HEK293T (cell line): ENCODE measurements at regions not wholly inside any gene's neighbourhood (a gene's known extent, or its start where the extent isn't known, plus 50 kb on each side); places are given as distances from the start of the nearest gene placed in this dataset.

Experiments
- CTCF ChIA-PET: fragments of 350-600 bp; formaldehyde crosslinking; extraction: SDS; loops from one replicate; lab custom pipeline; 2021; ENCODE audit warnings: antibody characterized with exemption, inconsistent platforms; lab: Yijun Ruan, JAX
- POLR2A ChIA-PET: fragments of 350-600 bp; formaldehyde crosslinking; extraction: SDS; loops from one replicate; lab custom pipeline; 2020; ENCODE audit warnings: antibody characterized with exemption, inconsistent platforms; lab: Yijun Ruan, JAX
- DNase-seq: peaks from one replicate; pipeline ENCODE4 v3.0.0; 2012; ENCODE audit warnings: mixed read lengths; ENCODE audit errors: extremely low spot score
- ARNT ChIP-seq: fragments of 450-650 bp; IDR thresholded peaks from 2 replicates; pipeline ENCODE4 v1.6.1; 2017; ENCODE audit warnings: mild to moderate bottlenecking
- BHLHE40 ChIP-seq: fragments of 450-650 bp; IDR thresholded peaks from 2 replicates; pipeline ENCODE4 v1.6.1; 2016; ENCODE audit warnings: mild to moderate bottlenecking, moderate library complexity, borderline replicate concordance
- CTBP1 ChIP-seq: fragments of 450-650 bp; IDR thresholded peaks from 2 replicates; pipeline ENCODE4 v1.6.1; 2016; ENCODE audit warnings: borderline replicate concordance
- ELF4 ChIP-seq: fragments of 450-650 bp; IDR thresholded peaks from 2 replicates; pipeline ENCODE4 v1.6.1; 2017; ENCODE audit warnings: antibody characterized with exemption
- FOXA1 ChIP-seq: fragments of 450-650 bp; IDR thresholded peaks from 2 replicates; pipeline ENCODE4 v1.6.1; 2016; ENCODE audit warnings: mild to moderate bottlenecking
- FOXK2 ChIP-seq: fragments of 450-650 bp; IDR thresholded peaks from 2 replicates; pipeline ENCODE4 v1.6.1; 2016; ENCODE audit warnings: mild to moderate bottlenecking
- FOXM1 ChIP-seq: fragments of 450-650 bp; IDR thresholded peaks from 2 replicates; pipeline ENCODE4 v1.6.1; 2017; ENCODE audit warnings: mild to moderate bottlenecking, borderline replicate concordance
- HDGF ChIP-seq: fragments of 450-650 bp; IDR thresholded peaks from 2 replicates; pipeline ENCODE4 v1.6.1; 2017; ENCODE audit warnings: antibody characterized with exemption, borderline replicate concordance
- L3MBTL2 ChIP-seq: fragments of 450-650 bp; conservative IDR thresholded peaks from 2 replicates; pipeline ENCODE4 v1.6.1; 2016; ENCODE audit warnings: mild to moderate bottlenecking
- LEF1 ChIP-seq: fragments of 450-650 bp; IDR thresholded peaks from 2 replicates; pipeline ENCODE4 v1.6.1; 2017; ENCODE audit warnings: mild to moderate bottlenecking, borderline replicate concordance
- NFRKB ChIP-seq: fragments of 450-650 bp; IDR thresholded peaks from 2 replicates; pipeline ENCODE4 v1.6.1; 2016; ENCODE audit warnings: mild to moderate bottlenecking, moderate library complexity
- PKNOX1 ChIP-seq: fragments of 450-650 bp; IDR thresholded peaks from 2 replicates; pipeline ENCODE4 v1.6.1; 2016
- SP1 ChIP-seq: fragments of 450-650 bp; IDR thresholded peaks from 2 replicates; pipeline ENCODE4 v1.6.1; 2017
- SUZ12 ChIP-seq: fragments of 450-650 bp; IDR thresholded peaks from 2 replicates; pipeline ENCODE4 v1.6.1; 2016; ENCODE audit warnings: mild to moderate bottlenecking
- TARDBP ChIP-seq: fragments of 450-650 bp; IDR thresholded peaks from 2 replicates; pipeline ENCODE4 v1.6.1; 2016
- ZNF384 ChIP-seq: fragments of 450-650 bp; IDR thresholded peaks from 2 replicates; pipeline ENCODE4 v1.6.1; 2016

DNA sequence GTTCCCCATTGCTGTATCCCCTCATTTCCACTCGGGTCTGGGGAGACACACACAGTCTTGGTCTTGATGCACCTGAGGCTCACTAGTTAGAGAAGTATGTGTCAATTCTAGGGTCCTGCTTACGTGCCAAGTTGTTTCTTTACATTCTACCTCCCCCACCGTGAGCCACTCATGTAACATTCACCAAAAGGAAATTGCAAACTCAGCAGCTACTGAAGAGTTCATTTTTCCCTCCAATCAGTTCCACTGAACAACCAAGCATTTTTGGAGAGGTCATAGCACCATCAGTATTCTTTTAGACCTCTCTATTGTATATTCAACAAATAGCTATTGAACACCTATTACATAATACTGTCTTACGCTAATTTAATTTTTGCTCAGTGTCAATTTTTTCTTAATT lies 281.1 kb downstream of the SH3GL2 start:
- CTCF ChIA-PET = interaction anchor here (0.6 kb wide), 1 partner anchor 22 kb away, joined by 7 read pairs; no protein-coding TSS in a partner anchor

GRCh38 chr9:17862101-17862500 lies 283.2 kb downstream of the SH3GL2 start:
- ChIA-PET CTCF (no interaction called here), POLR2A (no interaction called here)
- TF ChIP-seq PKNOX1 = no peak
- no peak for TF ChIP-seq BHLHE40
- no peak for TF ChIP-seq FOXA1
- TF ChIP-seq LEF1 = no peak
- no peak for TF ChIP-seq SUZ12
- TF ChIP-seq TARDBP = no peak
- TF ChIP-seq HDGF = no peak
- no peak for TF ChIP-seq NFRKB
- TF ChIP-seq SP1 = no peak
- TF ChIP-seq L3MBTL2 = no peak
- TF ChIP-seq FOXM1 = no peak
- no peak for TF ChIP-seq FOXK2
- TF ChIP-seq ARNT = no peak
- TF ChIP-seq CTBP1 = no peak
- TF ChIP-seq ZNF384 = no peak
- no peak for DNase-seq

More for the DNA sequence above, 281.1 kb downstream of the SH3GL2 start:
- POLR2A ChIA-PET = no interaction called here
- TF ChIP-seq HDGF = no peak
- TF ChIP-seq PKNOX1 = no peak
- TF ChIP-seq FOXM1 = no peak
- TF ChIP-seq SP1 = no peak
- no peak for TF ChIP-seq CTBP1
- no peak for TF ChIP-seq TARDBP
- TF ChIP-seq ARNT = no peak
- no peak for TF ChIP-seq L3MBTL2
- no peak for TF ChIP-seq SUZ12
- TF ChIP-seq FOXK2 = no peak
- no peak for TF ChIP-seq LEF1
- TF ChIP-seq NFRKB = no peak
- TF ChIP-seq ZNF384 = no peak
- no peak for TF ChIP-seq ELF4
- DNase-seq = no peak

GRCh38 chr9:17862629-17863028 lies 283.8 kb downstream of the SH3GL2 start:
- POLR2A ChIA-PET = no interaction called here
- TF ChIP-seq FOXM1 (no peak), FOXK2 (no peak), LEF1 (no peak), FOXA1 (no peak), SP1 (no peak), PKNOX1 (no peak), L3MBTL2 (no peak), ELF4 (no peak), BHLHE40 (no peak), ARNT (no peak), SUZ12 (no peak), ZNF384 (no peak), CTBP1 (no peak), HDGF (no peak), NFRKB (no peak), TARDBP (no peak)
- CTCF ChIA-PET = no interaction called here
- no peak for DNase-seq

GRCh38 chr9:17863213-17863883 lies 284.5 kb downstream of the SH3GL2 start:
- TF ChIP-seq FOXM1 (no peak), SUZ12 (no peak), BHLHE40 (no peak), CTBP1 (no peak), LEF1 (no peak), ELF4 (no peak), ARNT (no peak), FOXA1 (no peak), L3MBTL2 (no peak), NFRKB (no peak)
- DNase-seq = no peak
- ChIA-PET CTCF (no interaction called here), POLR2A (no interaction called here)

- no peak for TF ChIP-seq HDGF
- no peak for TF ChIP-seq NFRKB
- TF ChIP-seq SUZ12 = no peak
- no peak for TF ChIP-seq SP1
- no peak for TF ChIP-seq ARNT
- TF ChIP-seq L3MBTL2 = no peak
- TF ChIP-seq FOXM1 = no peak
- ChIA-PET CTCF (no interaction called here), POLR2A (no interaction called here)
- no peak for DNase-seq
These were observed 285.1 kb downstream of the SH3GL2 start for GRCh38 chr9:17863924-17864323.

DNA sequence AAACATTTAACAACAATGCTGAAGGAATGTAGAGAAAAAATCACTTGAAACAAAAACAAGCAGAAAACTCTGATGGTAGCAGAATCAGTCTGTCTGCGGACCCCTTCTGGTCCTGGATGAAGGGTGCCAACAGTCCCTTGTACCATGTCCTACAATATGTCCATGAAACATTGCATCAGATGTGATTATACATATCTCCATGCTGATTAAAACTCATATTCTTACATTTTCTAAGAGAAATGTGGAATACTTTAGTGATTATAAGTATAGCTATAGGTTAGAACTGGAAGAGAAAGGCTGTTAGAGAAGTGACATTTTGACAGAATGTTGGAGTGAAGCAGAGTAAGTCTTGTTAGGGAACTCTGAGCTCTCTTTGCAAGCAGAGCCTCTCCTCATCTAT lies 286.1 kb downstream of the SH3GL2 start:
- no peak for TF ChIP-seq BHLHE40
- no peak for TF ChIP-seq HDGF
- TF ChIP-seq SP1 = no peak
- no peak for TF ChIP-seq LEF1
- no peak for TF ChIP-seq ARNT
- no peak for TF ChIP-seq PKNOX1
- TF ChIP-seq FOXK2 = no peak
- no peak for TF ChIP-seq TARDBP
- no peak for TF ChIP-seq SUZ12
- DNase-seq = no peak
- CTCF ChIA-PET = no interaction called here
- POLR2A ChIA-PET = no interaction called here
